DND-41 (cell line): ENCODE measurements at regions not wholly inside any gene's neighbourhood (a gene's known extent, or its start where the extent isn't known, plus 50 kb on each side); places are given as distances from the start of the nearest gene placed in this dataset.

Source experiments
- CTCF ChIP-seq: IDR thresholded peaks from 2 replicates; pipeline ENCODE4 v1.5.1; 2012; ENCODE audit warnings: borderline replicate concordance, low read length, moderate library complexity, mild to moderate bottlenecking; ENCODE audit not compliant: poor library complexity, severe bottlenecking; ENCODE audit errors: extremely low read depth
- EZH2 ChIP-seq: IDR thresholded peaks from 3 replicates; pipeline ENCODE4 v1.6.1; 2012; ENCODE audit warnings: borderline replicate concordance, low read depth, mild to moderate bottlenecking, moderate library complexity, low read length, inconsistent platforms; ENCODE audit not compliant: severe bottlenecking

- TF ChIP-seq EZH2 (no peak), CTCF (no peak)
Observed at GRCh38 chr16:47965439-47965838, 190.4 kb downstream of the ABCC12 start.
